BJ (cell line): ENCODE measurements at regions not wholly inside any gene's neighbourhood (a gene's known extent, or its start where the extent isn't known, plus 50 kb on each side); places are given as distances from the start of the nearest gene placed in this dataset.

Experiments used
- CTCF ChIA-PET: fragments of 350-600 bp; formaldehyde crosslinking; extraction: SDS; loops from one replicate; lab custom pipeline; 2021; ENCODE audit warnings: antibody characterized with exemption, inconsistent platforms; lab: Yijun Ruan, JAX
- POLR2A ChIA-PET: fragments of 300-600 bp; sonication (Branson Sonifier 250); formaldehyde crosslinking; extraction: SDS; loops from one replicate; lab custom pipeline; 2021; ENCODE audit warnings: antibody characterized with exemption; lab: Charles Lee
- DNase-seq: peaks from one replicate; pipeline ENCODE4 v3.0.0-alpha.2; 2011; ENCODE audit warnings: low read depth
- H3K27me3 ChIP-seq: 2 replicates; pipeline ENCODE4 v1.6.0; 2011; ENCODE audit warnings: low read length; ENCODE audit not compliant: control insufficient read depth, insufficient read depth
- H3K36me3 ChIP-seq: 2 replicates; pipeline ENCODE4 v1.5.1; 2011; ENCODE audit warnings: low read length; ENCODE audit not compliant: control insufficient read depth, insufficient read depth
- H3K4me3 ChIP-seq: 2 replicates; pipeline ENCODE4 v1.5.1; 2011; ENCODE audit warnings: low read depth, mild to moderate bottlenecking, control low read depth, low read length
- CTCF ChIP-seq: IDR thresholded peaks from 2 replicates; pipeline ENCODE4 v1.5.1; 2011; ENCODE audit warnings: low read depth, mild to moderate bottlenecking, control low read depth, inconsistent platforms, low read length, moderate library complexity; ENCODE audit not compliant: insufficient read depth

- DNase-seq: no peak
- Histone ChIP-seq H3K4me3 (no peak overlapping the region), H3K36me3 (no peaks in the 10 kb centered on the region), H3K27me3 (no peaks in the 10 kb centered on the region)
- TF ChIP-seq CTCF: no peak
- ChIA-PET POLR2A (no interaction called here), CTCF (no interaction called here)
These were observed 152.3 kb upstream of the ZSWIM2 start for GRCh38 chr2:187001248-187001647.

- ChIA-PET POLR2A (no interaction called here), CTCF (no interaction called here)
These were observed 146.1 kb upstream of the ZSWIM2 start for GRCh38 chr2:186995092-186995491.

GRCh38 chr2:186992597-186992996 lies 143.6 kb upstream of the ZSWIM2 start:
- CTCF ChIA-PET: no interaction called here
- H3K4me3 ChIP-seq: no peak overlapping the region
- no peaks in the 10 kb centered on the region for H3K27me3 ChIP-seq
- POLR2A ChIA-PET: no interaction called here
- TF ChIP-seq CTCF: no peak
- no peak for DNase-seq
- no peaks in the 10 kb centered on the region for H3K36me3 ChIP-seq

More at GRCh38 chr2:186995092-186995491, 146.1 kb upstream of the ZSWIM2 start:
- no peak overlapping the region for H3K4me3 ChIP-seq
- H3K36me3 ChIP-seq: no peaks in the 10 kb centered on the region
- DNase-seq: no peak
- no peaks in the 10 kb centered on the region for H3K27me3 ChIP-seq
- TF ChIP-seq CTCF: no peak

GRCh38 chr2:186991766-186992417 lies 142.9 kb upstream of the ZSWIM2 start:
- POLR2A ChIA-PET: no interaction called here
- TF ChIP-seq CTCF: no peak
- CTCF ChIA-PET: no interaction called here
- H3K27me3 ChIP-seq: no peaks in the 10 kb centered on the region
- DNase-seq: no peak
- H3K4me3 ChIP-seq: no peak overlapping the region
- H3K36me3 ChIP-seq: no peaks in the 10 kb centered on the region

GRCh38 chr2:186984966-186985365 lies 136.0 kb upstream of the ZSWIM2 start:
- POLR2A ChIA-PET: no interaction called here
- no peak for DNase-seq
- no peak for TF ChIP-seq CTCF
- no peaks in the 10 kb centered on the region for H3K36me3 ChIP-seq
- no peaks in the 10 kb centered on the region for H3K27me3 ChIP-seq
- CTCF ChIA-PET: no interaction called here
- no peak overlapping the region for H3K4me3 ChIP-seq
